Epithelial cell of proximal tubule (primary cell): ENCODE measurements at regions not wholly inside any gene's neighbourhood (a gene's known extent, or its start where the extent isn't known, plus 50 kb on each side); places are given as distances from the start of the nearest gene placed in this dataset.
"Not testable (repeated sequence)": the region's sequence is repeated elsewhere in the genome, so short reads cannot be mapped to it uniquely, and the experiment has no call there.

Experiments used
- DNase-seq: peaks from one replicate; pipeline ENCODE4 v3.0.0-alpha.2; 2011; ENCODE audit warnings: low read depth
- H3K4me3 ChIP-seq: 2 replicates; pipeline ENCODE4 v1.5.1; 2011; ENCODE audit warnings: low read depth, mild to moderate bottlenecking, low read length
- CTCF ChIP-seq: conservative IDR thresholded peaks from 2 replicates; pipeline ENCODE4 v1.5.1; 2012; ENCODE audit warnings: low read depth, mild to moderate bottlenecking, low read length

- H3K4me3 ChIP-seq, result no peak overlapping the region
- no peak for DNase-seq
- no peak for TF ChIP-seq CTCF
Observed at GRCh38 chr6:49326347-49326746, 136.7 kb downstream of the MMUT start.

- no peak overlapping the region for H3K4me3 ChIP-seq
- TF ChIP-seq CTCF, result no peak
- no peak for DNase-seq
Observed at GRCh38 chr6:49325891-49326290, 137.2 kb downstream of the MMUT start.

GRCh38 chr6:49322861-49323260 lies 140.2 kb downstream of the MMUT start:
- H3K4me3 ChIP-seq, result no peak overlapping the region
- DNase-seq, result no peak
- TF ChIP-seq CTCF, result no peak

- H3K4me3 ChIP-seq, result no peak overlapping the region
- no peak for DNase-seq
- TF ChIP-seq CTCF, result no peak
Observed at GRCh38 chr6:49321561-49322072, 141.4 kb downstream of the MMUT start.

- DNase-seq, result no peak
- no peak for TF ChIP-seq CTCF
- no peak overlapping the region for H3K4me3 ChIP-seq
Observed at GRCh38 chr6:49305010-49305409, 158.0 kb downstream of the MMUT start.

GRCh38 chr6:49304393-49304792 lies 158.7 kb downstream of the MMUT start:
- H3K4me3 ChIP-seq, DNase-seq: not testable (repeated sequence)

- H3K4me3 ChIP-seq, result no peak overlapping the region
- no peak for DNase-seq
- TF ChIP-seq CTCF, result no peak
Observed at GRCh38 chr6:49300911-49301310, 162.1 kb downstream of the MMUT start.

- no peak for TF ChIP-seq CTCF
- no peak for DNase-seq
- no peak overlapping the region for H3K4me3 ChIP-seq
Observed at GRCh38 chr6:49300443-49300842, 162.6 kb downstream of the MMUT start.
